ENCODE measurements at regions not wholly inside any gene's neighbourhood (a gene's known extent, or its start where the extent isn't known, plus 50 kb on each side); places are given as distances from the start of the nearest gene placed in this dataset.

- peak; percentile 26 for TF ChIP-seq CTCF (IDR thresholded peaks at IDR 0.05)
- no peak for TF ChIP-seq TCF7L2 (IDR thresholded peaks at IDR 0.05; ENCODE audit: low read depth, low read length)
- ChIA-PET CTCF (interaction anchor here (0.9 kb wide), 1 partner anchor 1527 kb away, joined by 5 read pairs; no protein-coding TSS in a partner anchor), POLR2A (no interaction called here)
- H3K9me3 ChIP-seq (ENCODE audit: control insufficient read depth, insufficient read depth, low read depth, low read length): no peaks in the 10 kb centered on the region
- no peaks in the 10 kb centered on the region for H3K36me3 ChIP-seq (ENCODE audit: control insufficient read depth, insufficient read depth, low read length)
- intact Hi-C loops (cut with micrococcal nuclease; ENCODE audit: unreplicated experiment): no loop called here
- in situ Hi-C loops (cut with HindIII; ENCODE audit: low pct_unique_long_range_greater_than_20kb, low sequenced_read_pairs): no loop called here
- peaks cover 2% of the 10 kb centered on the region; the same call in 1 of the 2 replicates for H3K27me3 ChIP-seq (ENCODE audit: control insufficient read depth, insufficient read depth, low read length)
- no peaks in the 10 kb centered on the region for H3K4me1 ChIP-seq (ENCODE audit: control insufficient read depth, insufficient read depth, low read length)
- DNase-seq (ENCODE audit: low read depth, low spot score): no peak
- H3K4me3 ChIP-seq (ENCODE audit: low read depth in 2 of 2, low read length in 2 of 2): no peak overlapping the region
- BruUV-seq (replicated peaks): no TSS peak
- no peak overlapping the region for H3K27ac ChIP-seq (ENCODE audit: low read length)
- ATAC-seq: no peak
Measured at GRCh38 chr7:132654150-132654549, 77.9 kb upstream of the PLXNA4 start.

DNA sequence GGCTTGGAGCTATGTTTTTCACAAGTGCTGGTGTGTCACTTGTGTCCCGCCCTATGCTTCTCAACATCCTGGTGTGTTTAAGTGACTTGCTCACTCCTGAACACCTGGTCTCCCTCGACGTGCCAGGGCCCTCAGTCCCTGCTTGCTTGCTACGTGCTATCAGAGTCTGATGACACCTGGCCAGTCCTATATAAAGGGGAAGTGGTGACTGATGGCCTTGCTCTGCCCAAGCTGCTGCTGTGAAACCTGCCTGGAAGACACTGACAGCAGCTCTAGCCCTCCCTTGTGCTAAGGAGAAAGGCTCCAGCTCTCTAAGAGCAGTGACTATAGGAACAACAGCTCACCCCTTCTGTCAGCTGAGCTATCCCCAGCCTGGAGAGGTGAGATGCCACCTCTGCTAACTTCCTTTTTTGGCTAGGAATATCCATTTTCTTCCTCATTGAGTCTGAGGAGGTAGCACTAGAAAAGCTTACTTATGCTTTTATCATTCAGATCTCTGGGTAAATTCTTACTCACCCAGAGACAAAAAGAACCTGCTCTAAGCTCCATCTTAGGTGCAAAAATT is 77.2 kb upstream of the PLXNA4 start:
- CTCF ChIA-PET: interaction anchor here (0.9 kb wide), 1 partner anchor 1527 kb away, joined by 5 read pairs; no protein-coding TSS in a partner anchor
- Histone ChIP-seq H3K9me3 (ENCODE audit: control insufficient read depth, insufficient read depth, low read depth, low read length) (no peaks in the 10 kb centered on the region), H3K4me1 (ENCODE audit: control insufficient read depth, insufficient read depth, low read length) (no peaks in the 10 kb centered on the region), H3K27ac (ENCODE audit: low read length) (no peak overlapping the region), H3K27me3 (ENCODE audit: control insufficient read depth, insufficient read depth, low read length) (peaks cover 2% of the 10 kb centered on the region; the same call in 1 of the 2 replicates), H3K36me3 (ENCODE audit: control insufficient read depth, insufficient read depth, low read length) (no peaks in the 10 kb centered on the region), H3K4me3 (ENCODE audit: low read depth in 2 of 2, low read length in 2 of 2) (no peak overlapping the region)
- DNase-seq (ENCODE audit: low read depth, low spot score) (no peak), ATAC-seq (no peak)
- intact Hi-C loops (cut with micrococcal nuclease; ENCODE audit: unreplicated experiment): no loop called here
- in situ Hi-C loops (cut with HindIII; ENCODE audit: low pct_unique_long_range_greater_than_20kb, low sequenced_read_pairs): no loop called here
- BruUV-seq (replicated peaks): no TSS peak
- TF ChIP-seq SIN3A (IDR thresholded peaks at IDR 0.05; ENCODE audit: borderline replicate concordance, insufficient read depth, low read depth, low read length): no peak
- no peak for TF ChIP-seq CTCF (IDR thresholded peaks at IDR 0.05)
- TF ChIP-seq TCF7L2 (IDR thresholded peaks at IDR 0.05; ENCODE audit: low read depth, low read length): no peak
- TF ChIP-seq POLR2AphosphoS5 (IDR thresholded peaks at IDR 0.05; ENCODE audit: low read depth, low read length): no peak
- TF ChIP-seq, protein P1, sequence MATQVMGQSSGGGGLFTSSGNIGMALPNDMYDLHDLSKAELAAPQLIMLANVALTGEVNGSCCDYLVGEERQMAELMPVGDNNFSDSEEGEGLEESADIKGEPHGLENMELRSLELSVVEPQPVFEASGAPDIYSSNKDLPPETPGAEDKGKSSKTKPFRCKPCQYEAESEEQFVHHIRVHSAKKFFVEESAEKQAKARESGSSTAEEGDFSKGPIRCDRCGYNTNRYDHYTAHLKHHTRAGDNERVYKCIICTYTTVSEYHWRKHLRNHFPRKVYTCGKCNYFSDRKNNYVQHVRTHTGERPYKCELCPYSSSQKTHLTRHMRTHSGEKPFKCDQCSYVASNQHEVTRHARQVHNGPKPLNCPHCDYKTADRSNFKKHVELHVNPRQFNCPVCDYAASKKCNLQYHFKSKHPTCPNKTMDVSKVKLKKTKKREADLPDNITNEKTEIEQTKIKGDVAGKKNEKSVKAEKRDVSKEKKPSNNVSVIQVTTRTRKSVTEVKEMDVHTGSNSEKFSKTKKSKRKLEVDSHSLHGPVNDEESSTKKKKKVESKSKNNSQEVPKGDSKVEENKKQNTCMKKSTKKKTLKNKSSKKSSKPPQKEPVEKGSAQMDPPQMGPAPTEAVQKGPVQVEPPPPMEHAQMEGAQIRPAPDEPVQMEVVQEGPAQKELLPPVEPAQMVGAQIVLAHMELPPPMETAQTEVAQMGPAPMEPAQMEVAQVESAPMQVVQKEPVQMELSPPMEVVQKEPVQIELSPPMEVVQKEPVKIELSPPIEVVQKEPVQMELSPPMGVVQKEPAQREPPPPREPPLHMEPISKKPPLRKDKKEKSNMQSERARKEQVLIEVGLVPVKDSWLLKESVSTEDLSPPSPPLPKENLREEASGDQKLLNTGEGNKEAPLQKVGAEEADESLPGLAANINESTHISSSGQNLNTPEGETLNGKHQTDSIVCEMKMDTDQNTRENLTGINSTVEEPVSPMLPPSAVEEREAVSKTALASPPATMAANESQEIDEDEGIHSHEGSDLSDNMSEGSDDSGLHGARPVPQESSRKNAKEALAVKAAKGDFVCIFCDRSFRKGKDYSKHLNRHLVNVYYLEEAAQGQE (IDR thresholded peaks at IDR 0.05; ENCODE audit: insufficient read depth in 1 of 2, low read depth in 2 of 2, low read length in 1 of 2): no peak
- POLR2A ChIA-PET: no interaction called here

All from Panc1 (cell line).